ENCODE measurements at regions not wholly inside any gene's neighbourhood (a gene's known extent, or its start where the extent isn't known, plus 50 kb on each side); places are given as distances from the start of the nearest gene placed in this dataset.
A peak's percentile ranks its signal among the peaks of the same experiment; 100 is the strongest.
"Not testable (repeated sequence)": the region's sequence is repeated elsewhere in the genome, so short reads cannot be mapped to it uniquely, and the experiment has no call there.

GRCh38 chr5:94093300-94093699, 351.9 kb upstream of the POU5F2 start:
- no peaks in the 10 kb centered on the region for H3K9me2 ChIP-seq (ENCODE audit: insufficient read depth, low read length)
- no peak overlapping the region for H3K27ac ChIP-seq (ENCODE audit: low read depth, low read length, poor library complexity, severe bottlenecking)
- peaks cover 2% of the 10 kb centered on the region; the same call in 1 of the 2 replicates for H4K20me1 ChIP-seq (ENCODE audit: insufficient read depth, low read length)
- no peaks in the 10 kb centered on the region for H3K36me3 ChIP-seq (ENCODE audit: insufficient read depth, low read length)
- no peaks in the 10 kb centered on the region; the same call in 1 of the 2 replicates for H3K79me2 ChIP-seq (ENCODE audit: insufficient read depth, low read depth, low read length)
- H3K4me1 ChIP-seq (ENCODE audit: insufficient read depth, low read length, poor library complexity, severe bottlenecking): no peaks in the 10 kb centered on the region
- H3K9me3 ChIP-seq (ENCODE audit: low read length): 0 out of 2 replicates have a peak, but pooled peaks cover 4% of the 10 kb centered on the region
- intact Hi-C loops (cut with micrococcal nuclease; ENCODE audit: unreplicated experiment): no loop called here
- TF ChIP-seq CTCF (conservative IDR thresholded peaks at IDR 0.05; ENCODE audit: low read length) (no peak), EZH2phosphoT487 (IDR thresholded peaks at IDR 0.05; ENCODE audit: borderline replicate concordance, low read depth, low read length) (no peak)
- H3K4me2 ChIP-seq (ENCODE audit: low read length): no peak overlapping the region
- DNase-seq (ENCODE audit: low spot score): no peak
- ChIA-PET CTCF (ENCODE audit: unreplicated experiment) (no interaction called here), POLR2A (interaction anchor here (0.6 kb wide), 1 partner anchor 11 kb away, joined by 4 read pairs; no protein-coding TSS in a partner anchor)
- no peak overlapping the region for H3K4me3 ChIP-seq (ENCODE audit: low read depth, low read length, poor library complexity, severe bottlenecking)
- BruUV-seq (replicated peaks): no TSS peak
- H2AFZ ChIP-seq (ENCODE audit: low read length): no peak overlapping the region

GRCh38 chr5:94086635-94087034, 345.2 kb upstream of the POU5F2 start:
- H2AFZ ChIP-seq (ENCODE audit: low read length); DNase-seq (ENCODE audit: low spot score); H3K36me3 ChIP-seq (ENCODE audit: insufficient read depth, low read length); H3K79me2 ChIP-seq (ENCODE audit: insufficient read depth, low read depth, low read length); H3K4me2 ChIP-seq (ENCODE audit: low read length); H3K27ac ChIP-seq (ENCODE audit: low read depth, low read length, poor library complexity, severe bottlenecking); H3K9me2 ChIP-seq (ENCODE audit: insufficient read depth, low read length); H3K4me3 ChIP-seq (ENCODE audit: low read depth, low read length, poor library complexity, severe bottlenecking); intact Hi-C loops (cut with micrococcal nuclease; ENCODE audit: unreplicated experiment); BruUV-seq (replicated peaks); H3K9me3 ChIP-seq (ENCODE audit: low read length); H3K4me1 ChIP-seq (ENCODE audit: insufficient read depth, low read length, poor library complexity, severe bottlenecking); CTCF ChIA-PET (ENCODE audit: unreplicated experiment); H4K20me1 ChIP-seq (ENCODE audit: insufficient read depth, low read length): not testable (repeated sequence)
- POLR2A ChIA-PET: interaction anchor here (0.5 kb wide), 1 partner anchor 122 kb away, joined by 3 read pairs; no protein-coding TSS in a partner anchor
- peak; percentile 61 for TF ChIP-seq CTCF (conservative IDR thresholded peaks at IDR 0.05; ENCODE audit: low read length)

- DNase-seq (ENCODE audit: low spot score): no peak
- no peaks in the 10 kb centered on the region for H3K36me3 ChIP-seq (ENCODE audit: insufficient read depth, low read length)
- TF ChIP-seq EZH2phosphoT487 (IDR thresholded peaks at IDR 0.05; ENCODE audit: borderline replicate concordance, low read depth, low read length): no peak
- TF ChIP-seq CTCF (conservative IDR thresholded peaks at IDR 0.05; ENCODE audit: low read length): no peak
- ChIA-PET CTCF (ENCODE audit: unreplicated experiment) (no interaction called here), POLR2A (interaction anchor here (0.5 to 0.9 kb wide), 2 partner anchors 11 to 121 kb away, joined by 3 read pairs; no protein-coding TSS in a partner anchor)
- no peak overlapping the region for H3K4me3 ChIP-seq (ENCODE audit: low read depth, low read length, poor library complexity, severe bottlenecking)
- H3K79me2 ChIP-seq (ENCODE audit: insufficient read depth, low read depth, low read length): no peaks in the 10 kb centered on the region; the same call in 1 of the 2 replicates
- no peaks in the 10 kb centered on the region; the same call in 1 of the 2 replicates for H4K20me1 ChIP-seq (ENCODE audit: insufficient read depth, low read length)
- BruUV-seq (replicated peaks): no TSS peak
- no peak overlapping the region for H3K4me2 ChIP-seq (ENCODE audit: low read length)
- H2AFZ ChIP-seq (ENCODE audit: low read length): no peak overlapping the region
- intact Hi-C loops (cut with micrococcal nuclease; ENCODE audit: unreplicated experiment): no loop called here
- no peaks in the 10 kb centered on the region for H3K4me1 ChIP-seq (ENCODE audit: insufficient read depth, low read length, poor library complexity, severe bottlenecking)
- H3K9me3 ChIP-seq (ENCODE audit: low read length): no peaks in the 10 kb centered on the region
- H3K27ac ChIP-seq (ENCODE audit: low read depth, low read length, poor library complexity, severe bottlenecking): no peak overlapping the region
- H3K9me2 ChIP-seq (ENCODE audit: insufficient read depth, low read length): no peaks in the 10 kb centered on the region
Observed at GRCh38 chr5:94086194-94086593, 344.8 kb upstream of the POU5F2 start.
